ENCODE measurements at regions not wholly inside any gene's neighbourhood (a gene's known extent, or its start where the extent isn't known, plus 50 kb on each side); places are given as distances from the start of the nearest gene placed in this dataset.

- H3K27me3 ChIP-seq (ENCODE audit: insufficient read depth, low read depth, low read length): no peaks in the 10 kb centered on the region
- H3F3A ChIP-seq (ENCODE audit: insufficient read depth, low read length, poor library complexity, severe bottlenecking): no peaks in the 10 kb centered on the region
- H4K20me1 ChIP-seq (ENCODE audit: insufficient read depth): no peaks in the 10 kb centered on the region
- H3K9me2 ChIP-seq (ENCODE audit: insufficient read depth, low read length): no peaks in the 10 kb centered on the region
- no peak for TF ChIP-seq EZH2 (IDR thresholded peaks at IDR 0.05; ENCODE audit: borderline replicate concordance, insufficient read depth, low read length, poor library complexity, severe bottlenecking)
- TF ChIP-seq POLR2AphosphoS5 (IDR thresholded peaks at IDR 0.05): no peak
- no peak for TF ChIP-seq TAF1 (IDR thresholded peaks at IDR 0.05; ENCODE audit: low read depth)
- no peak for TF ChIP-seq EP300 (conservative IDR thresholded peaks at IDR 0.05; ENCODE audit: poor library complexity, severe bottlenecking)
- TF ChIP-seq MXI1 (conservative IDR thresholded peaks at IDR 0.05; ENCODE audit: poor library complexity, severe bottlenecking): no peak
- TF ChIP-seq, protein P1, sequence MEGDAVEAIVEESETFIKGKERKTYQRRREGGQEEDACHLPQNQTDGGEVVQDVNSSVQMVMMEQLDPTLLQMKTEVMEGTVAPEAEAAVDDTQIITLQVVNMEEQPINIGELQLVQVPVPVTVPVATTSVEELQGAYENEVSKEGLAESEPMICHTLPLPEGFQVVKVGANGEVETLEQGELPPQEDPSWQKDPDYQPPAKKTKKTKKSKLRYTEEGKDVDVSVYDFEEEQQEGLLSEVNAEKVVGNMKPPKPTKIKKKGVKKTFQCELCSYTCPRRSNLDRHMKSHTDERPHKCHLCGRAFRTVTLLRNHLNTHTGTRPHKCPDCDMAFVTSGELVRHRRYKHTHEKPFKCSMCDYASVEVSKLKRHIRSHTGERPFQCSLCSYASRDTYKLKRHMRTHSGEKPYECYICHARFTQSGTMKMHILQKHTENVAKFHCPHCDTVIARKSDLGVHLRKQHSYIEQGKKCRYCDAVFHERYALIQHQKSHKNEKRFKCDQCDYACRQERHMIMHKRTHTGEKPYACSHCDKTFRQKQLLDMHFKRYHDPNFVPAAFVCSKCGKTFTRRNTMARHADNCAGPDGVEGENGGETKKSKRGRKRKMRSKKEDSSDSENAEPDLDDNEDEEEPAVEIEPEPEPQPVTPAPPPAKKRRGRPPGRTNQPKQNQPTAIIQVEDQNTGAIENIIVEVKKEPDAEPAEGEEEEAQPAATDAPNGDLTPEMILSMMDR (IDR thresholded peaks at IDR 0.05; ENCODE audit: poor library complexity, severe bottlenecking): no peak
- no peak for TF ChIP-seq RAD21 (conservative IDR thresholded peaks at IDR 0.05)
- TF ChIP-seq REST (IDR thresholded peaks at IDR 0.05; ENCODE audit: borderline replicate concordance): no peak
- TF ChIP-seq SMC3 (conservative IDR thresholded peaks at IDR 0.05; ENCODE audit: poor library complexity): no peak
- H3K36me3 ChIP-seq (ENCODE audit: insufficient read depth, low read length): no peaks in the 10 kb centered on the region
- no peaks in the 10 kb centered on the region for H3K79me2 ChIP-seq (replicated peaks; ENCODE audit: insufficient read depth, low read length)
- no peak overlapping the region for H2AFZ ChIP-seq (ENCODE audit: low read depth, low read length)
- no peak overlapping the region for H3K4me3 ChIP-seq (ENCODE audit: low read length)
- no peak overlapping the region for H3K9ac ChIP-seq (ENCODE audit: low read length)
- no peaks in the 10 kb centered on the region for H3K9me3 ChIP-seq (ENCODE audit: low read length)
- H3K27ac ChIP-seq (ENCODE audit: low read length): no peak overlapping the region
- H3K4me2 ChIP-seq (ENCODE audit: low read length): no peak overlapping the region
Observed at GRCh38 chr6:4693173-4693970, 82.8 kb upstream of the CDYL start.

- Histone ChIP-seq H3K4me3 (ENCODE audit: low read length) (no peak overlapping the region), H3K27ac (ENCODE audit: low read length) (no peak overlapping the region), H3F3A (ENCODE audit: insufficient read depth, low read length, poor library complexity, severe bottlenecking) (no peaks in the 10 kb centered on the region), H3K9me2 (ENCODE audit: insufficient read depth, low read length) (no peaks in the 10 kb centered on the region), H3K9me3 (ENCODE audit: low read length) (no peaks in the 10 kb centered on the region), H2AFZ (ENCODE audit: low read depth, low read length) (no peak overlapping the region), H3K27me3 (ENCODE audit: insufficient read depth, low read depth, low read length) (no peaks in the 10 kb centered on the region), H4K20me1 (ENCODE audit: insufficient read depth) (no peaks in the 10 kb centered on the region), H3K79me2 (replicated peaks; ENCODE audit: insufficient read depth, low read length) (no peaks in the 10 kb centered on the region), H3K36me3 (ENCODE audit: insufficient read depth, low read length) (no peaks in the 10 kb centered on the region), H3K4me2 (ENCODE audit: low read length) (no peak overlapping the region), H3K9ac (ENCODE audit: low read length) (no peak overlapping the region)
- TF ChIP-seq EP300 (conservative IDR thresholded peaks at IDR 0.05; ENCODE audit: poor library complexity, severe bottlenecking) (no peak), SMC3 (conservative IDR thresholded peaks at IDR 0.05; ENCODE audit: poor library complexity) (no peak), EZH2 (IDR thresholded peaks at IDR 0.05; ENCODE audit: borderline replicate concordance, insufficient read depth, low read length, poor library complexity, severe bottlenecking) (no peak), RAD21 (conservative IDR thresholded peaks at IDR 0.05) (no peak), REST (IDR thresholded peaks at IDR 0.05; ENCODE audit: borderline replicate concordance) (no peak), TAF1 (IDR thresholded peaks at IDR 0.05; ENCODE audit: low read depth) (no peak), POLR2AphosphoS5 (IDR thresholded peaks at IDR 0.05) (no peak), MXI1 (conservative IDR thresholded peaks at IDR 0.05; ENCODE audit: poor library complexity, severe bottlenecking) (no peak)
- TF ChIP-seq, protein P1 (IDR thresholded peaks at IDR 0.05; ENCODE audit: poor library complexity, severe bottlenecking): no peak
Observed at GRCh38 chr6:4692664-4693063, 83.5 kb upstream of the CDYL start.
